LHCN-M2 (cell line): ENCODE measurements at regions not wholly inside any gene's neighbourhood (a gene's known extent, or its start where the extent isn't known, plus 50 kb on each side); places are given as distances from the start of the nearest gene placed in this dataset.

Experiments
- DNase-seq: peaks from one replicate; pipeline ENCODE4 v3.0.0-alpha.2; 2012; ENCODE audit warnings: low read depth

- no peak for DNase-seq
Measured at GRCh38 chr10:78642269-78642816, 426.4 kb upstream of the ZMIZ1 start.

GRCh38 chr10:78643513-78643912 lies 425.3 kb upstream of the ZMIZ1 start:
- no peak for DNase-seq

GRCh38 chr10:78644550-78644949 lies 424.2 kb upstream of the ZMIZ1 start:
- no peak for DNase-seq

GRCh38 chr10:78645169-78645686 lies 423.5 kb upstream of the ZMIZ1 start:
- no peak for DNase-seq

GRCh38 chr10:78645975-78646374 lies 422.8 kb upstream of the ZMIZ1 start:
- no peak for DNase-seq

- DNase-seq, result no peak
Measured at GRCh38 chr10:78648256-78648860, 420.4 kb upstream of the ZMIZ1 start.

GRCh38 chr10:78649429-78649828 lies 419.3 kb upstream of the ZMIZ1 start:
- DNase-seq, result no peak

GRCh38 chr10:78650122-78650521 lies 418.6 kb upstream of the ZMIZ1 start:
- DNase-seq, result no peak

- no peak for DNase-seq
Measured at GRCh38 chr10:78651287-78651686, 417.5 kb upstream of the ZMIZ1 start.

- DNase-seq, result no peak
Measured at GRCh38 chr10:78653555-78653954, 415.2 kb upstream of the ZMIZ1 start.

- DNase-seq, result no peak
Measured at GRCh38 chr10:78654047-78654590, 414.6 kb upstream of the ZMIZ1 start.

- no peak for DNase-seq
Measured at GRCh38 chr10:78655979-78656378, 412.8 kb upstream of the ZMIZ1 start.

GRCh38 chr10:78656417-78657162 lies 412.2 kb upstream of the ZMIZ1 start:
- no peak for DNase-seq

- DNase-seq, result peak; percentile 47
Measured at GRCh38 chr10:78657163-78657861, 411.5 kb upstream of the ZMIZ1 start.

- no peak for DNase-seq
Measured at GRCh38 chr10:78657862-78658165, 411.0 kb upstream of the ZMIZ1 start.

GRCh38 chr10:78658645-78659597 lies 409.8 kb upstream of the ZMIZ1 start:
- no peak for DNase-seq

- no peak for DNase-seq
Measured at GRCh38 chr10:78659598-78659967, 409.2 kb upstream of the ZMIZ1 start.

GRCh38 chr10:78660446-78661106 lies 408.2 kb upstream of the ZMIZ1 start:
- DNase-seq, result no peak

- DNase-seq, result no peak
Measured at GRCh38 chr10:78663721-78664120, 405.0 kb upstream of the ZMIZ1 start.

GRCh38 chr10:78664929-78665553 lies 403.7 kb upstream of the ZMIZ1 start:
- peak; percentile 24 for DNase-seq
